Ascending aorta (tissue), 2 donors: ENCODE measurements at regions not wholly inside any gene's neighbourhood (a gene's known extent, or its start where the extent isn't known, plus 50 kb on each side); places are given as distances from the start of the nearest gene placed in this dataset.
"Not testable (repeated sequence)": the region's sequence is repeated elsewhere in the genome, so short reads cannot be mapped to it uniquely, and the experiment has no call there.

Experiments used
- DNase-seq, 2 donors: peaks; one replicate each; pipeline ENCODE4 v3.0.0-alpha.2; 2019; ENCODE audit warnings: low spot score in 2 of 2
- H3K27ac ChIP-seq, 2 donors: fragments of 200-600 bp; sonication (generic); one replicate each; pipeline ENCODE4 v1.5.1; 2016 to 2017; ENCODE audit warnings: mild to moderate bottlenecking in 1 of 2
- H3K27me3 ChIP-seq: fragments of 200-600 bp; sonication (generic); one replicate; pipeline ENCODE4 v1.5.1; 2017
- H3K36me3 ChIP-seq, 2 donors: fragments of 200-600 bp; sonication (generic); one replicate each; pipeline ENCODE4 v1.5.1; 2016
- H3K4me1 ChIP-seq, 2 donors: fragments of 200-600 bp; sonication (generic); one replicate each; pipeline ENCODE4 v1.5.1; 2016 to 2017; ENCODE audit warnings: mild to moderate bottlenecking in 1 of 2
- H3K4me3 ChIP-seq, 2 donors: fragments of 200-600 bp; sonication (generic); one replicate each; pipeline ENCODE4 v1.5.1; 2016 to 2017; ENCODE audit warnings: mild to moderate bottlenecking in 1 of 2
- H3K9me3 ChIP-seq, 2 donors: fragments of 200-600 bp; sonication (generic); one replicate each; pipeline ENCODE4 v1.5.1; 2016
- intact Hi-C: fragments of 100-400 bp; cut with DNase I; formaldehyde crosslinking; loops from one replicate; pipeline ENCODE4 v1.15.1; 2023
- TF ChIP-seq, protein P1 (sequence below), 3 experiments: fragments of 200-600 bp in 2 of 3; fragments of 450-650 bp in 1 of 3; sonication (generic) in 2 of 3; IDR thresholded peaks; one replicate each; pipeline ENCODE4 v1.5.1; 2016 to 2019; ENCODE audit warnings: antibody characterized with exemption in 3 of 3, mild to moderate bottlenecking in 1 of 3, moderate library complexity in 1 of 3

DNA sequence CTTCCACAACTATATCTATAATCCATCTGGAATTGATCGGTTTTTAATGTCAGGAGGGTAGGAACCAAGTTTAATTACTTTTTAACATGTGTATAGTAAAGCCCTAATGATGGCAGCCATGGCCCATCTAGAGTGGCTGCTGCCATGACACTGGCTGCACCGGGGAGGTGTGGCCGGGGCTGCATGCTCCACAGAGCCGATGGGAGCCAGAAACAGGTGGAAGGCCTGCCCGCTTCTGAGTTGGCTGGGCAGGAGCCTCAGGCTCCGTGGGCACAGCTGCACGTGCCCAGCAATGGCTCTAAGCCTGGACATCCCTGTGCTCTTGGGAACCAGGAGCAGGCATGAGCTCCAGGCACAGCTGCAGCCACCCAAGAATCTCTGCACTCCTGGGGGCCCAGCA, 73.0 kb downstream of the GBP6 start:
- H3K4me1 ChIP-seq = no peaks in the 10 kb centered on the region
- TF ChIP-seq, protein P1, sequence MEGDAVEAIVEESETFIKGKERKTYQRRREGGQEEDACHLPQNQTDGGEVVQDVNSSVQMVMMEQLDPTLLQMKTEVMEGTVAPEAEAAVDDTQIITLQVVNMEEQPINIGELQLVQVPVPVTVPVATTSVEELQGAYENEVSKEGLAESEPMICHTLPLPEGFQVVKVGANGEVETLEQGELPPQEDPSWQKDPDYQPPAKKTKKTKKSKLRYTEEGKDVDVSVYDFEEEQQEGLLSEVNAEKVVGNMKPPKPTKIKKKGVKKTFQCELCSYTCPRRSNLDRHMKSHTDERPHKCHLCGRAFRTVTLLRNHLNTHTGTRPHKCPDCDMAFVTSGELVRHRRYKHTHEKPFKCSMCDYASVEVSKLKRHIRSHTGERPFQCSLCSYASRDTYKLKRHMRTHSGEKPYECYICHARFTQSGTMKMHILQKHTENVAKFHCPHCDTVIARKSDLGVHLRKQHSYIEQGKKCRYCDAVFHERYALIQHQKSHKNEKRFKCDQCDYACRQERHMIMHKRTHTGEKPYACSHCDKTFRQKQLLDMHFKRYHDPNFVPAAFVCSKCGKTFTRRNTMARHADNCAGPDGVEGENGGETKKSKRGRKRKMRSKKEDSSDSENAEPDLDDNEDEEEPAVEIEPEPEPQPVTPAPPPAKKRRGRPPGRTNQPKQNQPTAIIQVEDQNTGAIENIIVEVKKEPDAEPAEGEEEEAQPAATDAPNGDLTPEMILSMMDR (IDR thresholded peaks at IDR 0.05) = no peak
- H3K9me3 ChIP-seq = peaks cover 0 to 10% of the 10 kb centered on the region in 2 donors
- H3K4me3 ChIP-seq = no peak overlapping the region
- no peaks in the 10 kb centered on the region for H3K36me3 ChIP-seq
- H3K27me3 ChIP-seq = no peaks in the 10 kb centered on the region
- intact Hi-C loops = no loop called here
- H3K27ac ChIP-seq = no peak overlapping the region
- DNase-seq = no peak

GRCh38 chr1:89438301-89438700, 74.4 kb downstream of the GBP6 start:
- H3K36me3 ChIP-seq, H3K4me3 ChIP-seq, H3K4me1 ChIP-seq, intact Hi-C loops, H3K27me3 ChIP-seq, H3K27ac ChIP-seq, DNase-seq: not testable (repeated sequence)
- peaks cover 0 to 10% of the 10 kb centered on the region in 2 donors for H3K9me3 ChIP-seq

- Histone ChIP-seq H3K27ac (no peak overlapping the region), H3K4me3 (no peak overlapping the region), H3K27me3 (no peaks in the 10 kb centered on the region), H3K4me1 (no peaks in the 10 kb centered on the region), H3K36me3 (no peaks in the 10 kb centered on the region), H3K9me3 (peaks cover 0 to 10% of the 10 kb centered on the region in 2 donors)
- no peak for DNase-seq
- intact Hi-C loops = no loop called here
- TF ChIP-seq, protein P1 (IDR thresholded peaks at IDR 0.05) = no peak
Observed at GRCh38 chr1:89440911-89441310, 77.1 kb downstream of the GBP6 start.

DNA sequence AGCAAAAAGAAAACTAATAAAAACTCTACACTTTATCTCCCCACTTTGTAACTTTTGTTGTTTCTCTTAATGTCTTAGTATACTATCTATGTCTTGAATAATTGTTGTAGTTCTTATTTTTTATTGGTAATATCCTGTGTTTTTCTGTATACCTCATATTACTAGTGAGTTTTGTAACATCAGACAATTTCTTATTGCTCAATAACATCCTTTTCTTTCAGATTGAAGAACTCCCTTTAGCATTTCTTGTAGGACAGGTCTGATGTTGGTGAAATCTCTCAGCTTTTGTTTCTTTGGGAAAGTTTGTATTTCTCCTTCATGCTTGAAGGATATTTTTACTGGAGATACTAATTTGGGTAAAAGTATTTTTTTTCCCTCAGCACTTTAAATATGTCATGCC, 79.8 kb upstream of the LRRC8B start:
- H3K9me3 ChIP-seq = no peaks in the 10 kb centered on the region
- no peaks in the 10 kb centered on the region for H3K27me3 ChIP-seq
- no peak overlapping the region for H3K4me3 ChIP-seq
- no peaks in the 10 kb centered on the region for H3K4me1 ChIP-seq
- intact Hi-C loops = no loop called here
- no peaks in the 10 kb centered on the region for H3K36me3 ChIP-seq
- TF ChIP-seq, protein P1 (IDR thresholded peaks at IDR 0.05) = no peak
- no peak overlapping the region for H3K27ac ChIP-seq
- DNase-seq = no peak

- H3K9me3 ChIP-seq = no peaks in the 10 kb centered on the region
- DNase-seq = no peak
- TF ChIP-seq, protein P1 (IDR thresholded peaks at IDR 0.05) = no peak
- H3K4me1 ChIP-seq = no peaks in the 10 kb centered on the region
- H3K27me3 ChIP-seq = no peaks in the 10 kb centered on the region
- no peaks in the 10 kb centered on the region for H3K36me3 ChIP-seq
- intact Hi-C loops = no loop called here
- H3K27ac ChIP-seq = no peak overlapping the region
- no peak overlapping the region for H3K4me3 ChIP-seq
Observed at GRCh38 chr1:89451011-89451410, 73.6 kb upstream of the LRRC8B start.

GRCh38 chr1:89453123-89453972, 71.3 kb upstream of the LRRC8B start:
- intact Hi-C loops = no loop called here
- TF ChIP-seq, protein P1 (IDR thresholded peaks at IDR 0.05) = no peak
- no peak overlapping the region for H3K27ac ChIP-seq
- H3K9me3 ChIP-seq = no peaks in the 10 kb centered on the region
- H3K4me3 ChIP-seq = no peak overlapping the region
- DNase-seq = no peak
- H3K36me3 ChIP-seq = no peaks in the 10 kb centered on the region
- no peaks in the 10 kb centered on the region for H3K27me3 ChIP-seq
- no peaks in the 10 kb centered on the region for H3K4me1 ChIP-seq
